Uterus (tissue), 3 donors: ENCODE measurements at regions not wholly inside any gene's neighbourhood (a gene's known extent, or its start where the extent isn't known, plus 50 kb on each side); places are given as distances from the start of the nearest gene placed in this dataset.

ENCODE experiments used
- DNase-seq, 2 donors: peaks; one replicate each; pipeline ENCODE4 v3.0.0-alpha.2; 2019 to 2020
- H3K27ac ChIP-seq, 2 donors: fragments of 200-600 bp; sonication (generic); 1 replicate in 1 of 2; 2 replicates in 1 of 2; pipeline ENCODE4 v1.5.1; 2016 to 2018
- H3K27me3 ChIP-seq, 2 donors: fragments of 200-600 bp; sonication (generic); one replicate each; pipeline ENCODE4 v1.5.1; 2018 to 2019; ENCODE audit warnings: control low read depth in 1 of 2
- H3K36me3 ChIP-seq, 2 donors: fragments of 200-600 bp; sonication (generic); one replicate each; pipeline ENCODE4 v1.5.1; 2019; ENCODE audit warnings: control low read depth in 1 of 2
- H3K4me1 ChIP-seq, 2 donors: fragments of 200-600 bp; sonication (generic); one replicate each; pipeline ENCODE4 v1.5.1; 2018 to 2019; ENCODE audit warnings: control low read depth in 1 of 2
- H3K4me3 ChIP-seq, 2 donors: fragments of 200-600 bp; sonication (generic); 1 replicate in 1 of 2; 2 replicates in 1 of 2; pipeline ENCODE4 v1.5.1; 2018 to 2019; ENCODE audit warnings: mild to moderate bottlenecking in 1 of 2
- H3K9me3 ChIP-seq, 2 donors: fragments of 200-600 bp; sonication (generic); one replicate each; pipeline ENCODE4 v1.5.1; 2019; ENCODE audit warnings: control low read depth in 1 of 2
- POLR2A ChIP-seq, 2 donors: fragments of 450-650 bp; IDR thresholded peaks; one replicate each; pipeline ENCODE4 v1.6.1; 2016; ENCODE audit warnings: antibody characterized with exemption in 2 of 2, mild to moderate bottlenecking in 1 of 2, moderate library complexity in 1 of 2
- intact Hi-C: fragments of 100-400 bp; cut with DNase I; formaldehyde crosslinking; loops from one replicate; pipeline ENCODE4 v1.15.1; 2023; ENCODE audit warnings: low total_unique reads
- TF ChIP-seq, protein P1 (sequence below), 4 experiments: fragments of 200-600 bp in 2 of 4; fragments of 450-650 bp in 2 of 4; sonication (generic) in 2 of 4; IDR thresholded peaks; one replicate each; pipeline ENCODE4 v1.5.1; 2016 to 2019; ENCODE audit warnings: antibody characterized with exemption in 4 of 4, mild to moderate bottlenecking in 2 of 4, moderate library complexity in 1 of 4
- donor health status: DM: yes; HTN: yes; CAD: no.

DNA sequence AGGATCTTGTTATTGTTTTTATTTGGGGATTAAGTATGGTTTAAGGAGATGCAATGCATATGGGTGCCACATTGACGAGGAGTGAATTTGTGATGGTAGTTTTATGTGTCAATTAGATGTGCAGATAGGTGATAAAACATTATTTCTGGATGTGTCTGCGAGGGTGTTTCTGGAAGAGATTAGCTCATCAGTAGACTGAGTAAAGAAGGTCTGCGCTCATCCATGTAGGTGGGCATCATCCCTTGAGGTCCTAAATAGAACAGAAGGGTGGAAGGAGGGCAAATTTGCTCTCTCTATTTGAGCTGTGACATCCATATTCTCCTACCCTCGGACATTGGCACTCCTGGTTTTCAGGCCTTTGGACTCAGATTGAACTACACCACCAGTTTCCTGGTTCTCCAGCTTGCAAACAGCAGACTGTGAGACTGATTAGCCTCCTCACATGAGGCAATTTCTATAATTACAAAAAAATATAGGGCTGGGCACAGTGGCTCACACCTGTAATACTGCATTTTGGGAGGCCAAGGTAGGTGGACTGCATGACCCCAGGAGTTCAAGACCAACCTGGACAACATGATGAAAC lies 118.2 kb upstream of the ZNF678 start:
- no peaks in the 10 kb centered on the region for H3K27me3 ChIP-seq
- intact Hi-C loops: no loop called here
- DNase-seq: no peak

DNA sequence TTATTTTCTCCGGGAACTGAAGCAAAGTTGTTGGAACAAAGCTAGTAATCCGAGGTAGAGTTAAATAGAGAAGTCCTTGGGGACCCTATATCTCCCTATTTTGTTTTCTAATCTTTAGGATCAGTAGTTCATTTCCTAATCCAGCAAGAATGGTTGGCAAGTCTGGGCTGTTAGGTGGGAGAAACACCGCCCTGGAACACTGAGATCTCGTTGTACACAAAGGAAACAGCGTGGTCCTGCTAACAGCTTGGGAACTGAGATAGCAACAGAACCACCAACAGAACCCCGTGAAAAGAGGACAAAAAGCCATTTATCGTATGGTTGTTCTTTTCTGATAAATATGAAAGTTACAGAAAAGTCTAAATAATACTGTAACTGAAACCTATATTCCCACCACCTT lies 121.9 kb upstream of the CDC42BPA start:
- TF ChIP-seq, protein P1, sequence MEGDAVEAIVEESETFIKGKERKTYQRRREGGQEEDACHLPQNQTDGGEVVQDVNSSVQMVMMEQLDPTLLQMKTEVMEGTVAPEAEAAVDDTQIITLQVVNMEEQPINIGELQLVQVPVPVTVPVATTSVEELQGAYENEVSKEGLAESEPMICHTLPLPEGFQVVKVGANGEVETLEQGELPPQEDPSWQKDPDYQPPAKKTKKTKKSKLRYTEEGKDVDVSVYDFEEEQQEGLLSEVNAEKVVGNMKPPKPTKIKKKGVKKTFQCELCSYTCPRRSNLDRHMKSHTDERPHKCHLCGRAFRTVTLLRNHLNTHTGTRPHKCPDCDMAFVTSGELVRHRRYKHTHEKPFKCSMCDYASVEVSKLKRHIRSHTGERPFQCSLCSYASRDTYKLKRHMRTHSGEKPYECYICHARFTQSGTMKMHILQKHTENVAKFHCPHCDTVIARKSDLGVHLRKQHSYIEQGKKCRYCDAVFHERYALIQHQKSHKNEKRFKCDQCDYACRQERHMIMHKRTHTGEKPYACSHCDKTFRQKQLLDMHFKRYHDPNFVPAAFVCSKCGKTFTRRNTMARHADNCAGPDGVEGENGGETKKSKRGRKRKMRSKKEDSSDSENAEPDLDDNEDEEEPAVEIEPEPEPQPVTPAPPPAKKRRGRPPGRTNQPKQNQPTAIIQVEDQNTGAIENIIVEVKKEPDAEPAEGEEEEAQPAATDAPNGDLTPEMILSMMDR (IDR thresholded peaks at IDR 0.05): no peak
- no peak for TF ChIP-seq POLR2A (IDR thresholded peaks at IDR 0.05)
- intact Hi-C loops: no loop called here
- Histone ChIP-seq H3K36me3 (no peaks in the 10 kb centered on the region), H3K4me1 (no peaks in the 10 kb centered on the region), H3K9me3 (no peaks in the 10 kb centered on the region), H3K4me3 (no peak overlapping the region), H3K27ac (peak overlapping the region in 1 of 2 donors; percentile 33), H3K27me3 (no peaks in the 10 kb centered on the region)
- no peak for DNase-seq

More for the DNA sequence above, 118.2 kb upstream of the ZNF678 start:
- Histone ChIP-seq H3K9me3 (no peaks in the 10 kb centered on the region), H3K36me3 (no peaks in the 10 kb centered on the region), H3K27ac (no peak overlapping the region), H3K4me3 (no peak overlapping the region), H3K4me1 (no peaks in the 10 kb centered on the region)
- no peak for TF ChIP-seq POLR2A (IDR thresholded peaks at IDR 0.05)
- TF ChIP-seq, protein P1 (IDR thresholded peaks at IDR 0.05): no peak

DNA sequence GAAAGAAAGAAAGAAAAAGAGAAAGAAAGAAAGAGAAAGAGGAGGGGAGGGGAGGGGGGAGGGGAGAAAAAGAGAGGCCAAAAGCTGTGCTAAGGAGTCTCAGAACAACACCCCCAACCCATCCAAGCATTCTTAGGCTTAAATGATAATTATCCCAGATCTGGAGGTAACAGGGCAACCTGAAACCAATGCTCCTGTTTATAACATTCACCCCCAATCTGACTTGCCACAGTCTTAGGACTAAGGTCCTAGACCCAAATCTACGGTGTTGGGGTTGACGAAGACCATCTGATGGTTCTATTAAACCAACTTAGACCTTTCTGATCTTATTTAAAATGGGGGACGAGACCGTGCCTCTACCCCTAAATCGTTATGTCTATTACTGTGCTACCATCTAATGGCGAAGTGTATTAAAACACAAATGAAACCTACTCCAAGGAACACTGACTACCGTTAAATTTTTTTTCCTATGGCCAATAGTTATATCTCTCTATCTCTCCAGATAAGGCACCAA lies 119.3 kb upstream of the CDC42BPA start:
- TF ChIP-seq POLR2A (IDR thresholded peaks at IDR 0.05): no peak
- TF ChIP-seq, protein P1 (IDR thresholded peaks at IDR 0.05): peak; percentile 36 to 59 (median 48)
- Histone ChIP-seq H3K4me1 (no peaks in the 10 kb centered on the region), H3K9me3 (no peaks in the 10 kb centered on the region), H3K27me3 (no peaks in the 10 kb centered on the region), H3K4me3 (peak overlapping the region in 1 of 2 donors; percentile 15), H3K36me3 (no peaks in the 10 kb centered on the region), H3K27ac (no peak overlapping the region)
- intact Hi-C loops: no loop called here
- DNase-seq: no peak

DNA sequence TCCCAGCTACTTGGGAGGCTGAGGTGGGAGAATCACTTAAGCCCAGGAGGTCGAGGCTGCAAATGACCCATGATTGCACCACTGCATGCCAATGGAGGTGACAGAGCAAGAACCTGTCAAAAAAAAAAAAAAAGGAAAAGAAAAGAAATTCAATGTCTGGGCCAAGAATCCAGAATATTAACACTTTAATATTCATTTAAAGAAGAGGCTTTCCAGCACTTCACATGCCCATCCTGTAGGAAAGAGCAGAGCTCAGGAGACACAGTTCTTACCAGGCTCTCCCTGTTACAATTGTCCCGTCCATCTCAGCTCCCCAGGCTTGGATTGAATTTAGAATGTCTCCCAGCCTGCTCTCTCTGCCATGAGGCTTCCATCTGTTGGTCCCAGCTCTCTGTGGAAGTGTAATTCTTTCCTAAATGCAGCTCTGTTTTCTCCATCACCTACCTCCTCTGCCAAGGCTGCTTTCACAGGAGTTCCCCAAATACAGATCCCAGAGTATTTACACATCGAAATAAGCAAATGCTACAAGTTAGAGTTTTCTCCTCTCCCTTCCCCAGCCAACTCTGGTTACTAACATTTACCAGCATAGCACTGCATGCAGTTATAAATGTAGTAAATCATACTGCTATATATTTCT lies 116.6 kb upstream of the CDC42BPA start:
- H3K27ac ChIP-seq: no peak overlapping the region
- DNase-seq: no peak
- intact Hi-C loops: no loop called here
- no peak for TF ChIP-seq POLR2A (IDR thresholded peaks at IDR 0.05)
- TF ChIP-seq, protein P1 (IDR thresholded peaks at IDR 0.05): no peak
- H3K36me3 ChIP-seq: no peaks in the 10 kb centered on the region
- no peak overlapping the region for H3K4me3 ChIP-seq
- peaks cover 0 to 3% of the 10 kb centered on the region in 2 donors for H3K4me1 ChIP-seq
- no peaks in the 10 kb centered on the region for H3K27me3 ChIP-seq
- no peaks in the 10 kb centered on the region for H3K9me3 ChIP-seq

DNA sequence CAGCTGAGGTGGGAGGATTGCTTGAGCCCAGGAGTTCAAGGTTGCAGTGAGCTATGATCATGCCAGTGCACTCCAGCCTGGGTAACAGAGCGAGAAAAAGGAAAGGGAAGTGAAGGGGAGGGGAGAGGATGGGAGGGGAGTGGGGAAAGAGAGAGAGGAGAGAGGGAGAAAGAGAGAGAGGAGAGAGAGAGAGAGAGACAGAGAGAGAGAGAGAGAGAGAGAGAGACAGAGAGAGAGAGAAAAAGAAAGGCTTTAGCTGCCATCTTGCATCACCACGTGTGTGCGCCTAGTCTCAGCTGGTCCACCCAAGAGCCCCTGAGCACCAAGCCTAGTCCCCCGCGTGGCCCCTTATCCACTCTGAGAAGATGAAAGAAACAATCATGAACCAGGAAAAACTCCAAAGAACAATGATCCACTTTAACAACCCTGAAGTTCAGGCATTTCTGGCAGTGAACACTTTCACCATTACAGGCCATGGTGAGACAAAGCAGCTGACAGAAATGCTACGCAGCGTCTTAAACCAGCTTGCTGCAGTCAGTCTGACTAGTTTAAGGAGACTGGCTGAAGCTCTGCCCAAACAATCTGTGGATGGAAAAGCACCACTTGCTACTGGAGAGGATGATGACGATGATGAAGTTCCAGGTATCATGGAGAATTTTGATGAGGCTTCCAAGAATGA lies 115.5 kb upstream of the CDC42BPA start:
- Histone ChIP-seq H3K9me3 (no peaks in the 10 kb centered on the region), H3K27ac (no peak overlapping the region), H3K27me3 (no peaks in the 10 kb centered on the region), H3K4me3 (no peak overlapping the region), H3K4me1 (peaks cover 0 to 3% of the 10 kb centered on the region in 2 donors), H3K36me3 (no peaks in the 10 kb centered on the region)
- no peak for DNase-seq
- no peak for TF ChIP-seq POLR2A (IDR thresholded peaks at IDR 0.05)
- TF ChIP-seq, protein P1 (IDR thresholded peaks at IDR 0.05): no peak
- intact Hi-C loops: no loop called here
